ENCODE measurements at regions not wholly inside any gene's neighbourhood (a gene's known extent, or its start where the extent isn't known, plus 50 kb on each side); places are given as distances from the start of the nearest gene placed in this dataset.

DNA sequence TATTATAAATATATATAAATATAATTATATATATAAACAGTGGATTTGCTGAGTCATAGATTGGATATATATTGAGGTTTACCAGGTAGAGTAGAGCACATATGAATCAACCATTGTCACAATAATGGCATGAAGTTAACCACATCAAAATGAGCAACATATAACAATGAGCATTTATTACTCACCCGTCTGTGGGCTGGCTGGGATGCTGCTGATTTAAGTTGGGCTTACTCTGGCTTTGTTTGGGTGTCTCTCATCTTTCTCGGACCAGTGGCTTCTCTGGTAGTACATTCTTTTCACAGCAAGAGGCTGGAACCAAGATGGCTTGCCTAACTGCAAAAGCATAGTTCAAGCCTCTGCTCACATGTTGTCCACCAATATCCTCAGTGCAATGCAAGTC, 111.7 kb upstream of the TAPT1 start:
- no peak for TF ChIP-seq POLR2AphosphoS5 (IDR thresholded peaks at IDR 0.05)
- no peak for TF ChIP-seq TAF1 (IDR thresholded peaks at IDR 0.05; ENCODE audit: low read depth)
- TF ChIP-seq, protein P1, sequence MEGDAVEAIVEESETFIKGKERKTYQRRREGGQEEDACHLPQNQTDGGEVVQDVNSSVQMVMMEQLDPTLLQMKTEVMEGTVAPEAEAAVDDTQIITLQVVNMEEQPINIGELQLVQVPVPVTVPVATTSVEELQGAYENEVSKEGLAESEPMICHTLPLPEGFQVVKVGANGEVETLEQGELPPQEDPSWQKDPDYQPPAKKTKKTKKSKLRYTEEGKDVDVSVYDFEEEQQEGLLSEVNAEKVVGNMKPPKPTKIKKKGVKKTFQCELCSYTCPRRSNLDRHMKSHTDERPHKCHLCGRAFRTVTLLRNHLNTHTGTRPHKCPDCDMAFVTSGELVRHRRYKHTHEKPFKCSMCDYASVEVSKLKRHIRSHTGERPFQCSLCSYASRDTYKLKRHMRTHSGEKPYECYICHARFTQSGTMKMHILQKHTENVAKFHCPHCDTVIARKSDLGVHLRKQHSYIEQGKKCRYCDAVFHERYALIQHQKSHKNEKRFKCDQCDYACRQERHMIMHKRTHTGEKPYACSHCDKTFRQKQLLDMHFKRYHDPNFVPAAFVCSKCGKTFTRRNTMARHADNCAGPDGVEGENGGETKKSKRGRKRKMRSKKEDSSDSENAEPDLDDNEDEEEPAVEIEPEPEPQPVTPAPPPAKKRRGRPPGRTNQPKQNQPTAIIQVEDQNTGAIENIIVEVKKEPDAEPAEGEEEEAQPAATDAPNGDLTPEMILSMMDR (IDR thresholded peaks at IDR 0.05; ENCODE audit: poor library complexity, severe bottlenecking), result no peak
- no peak for TF ChIP-seq RAD21 (conservative IDR thresholded peaks at IDR 0.05)
- TF ChIP-seq, protein P2, sequence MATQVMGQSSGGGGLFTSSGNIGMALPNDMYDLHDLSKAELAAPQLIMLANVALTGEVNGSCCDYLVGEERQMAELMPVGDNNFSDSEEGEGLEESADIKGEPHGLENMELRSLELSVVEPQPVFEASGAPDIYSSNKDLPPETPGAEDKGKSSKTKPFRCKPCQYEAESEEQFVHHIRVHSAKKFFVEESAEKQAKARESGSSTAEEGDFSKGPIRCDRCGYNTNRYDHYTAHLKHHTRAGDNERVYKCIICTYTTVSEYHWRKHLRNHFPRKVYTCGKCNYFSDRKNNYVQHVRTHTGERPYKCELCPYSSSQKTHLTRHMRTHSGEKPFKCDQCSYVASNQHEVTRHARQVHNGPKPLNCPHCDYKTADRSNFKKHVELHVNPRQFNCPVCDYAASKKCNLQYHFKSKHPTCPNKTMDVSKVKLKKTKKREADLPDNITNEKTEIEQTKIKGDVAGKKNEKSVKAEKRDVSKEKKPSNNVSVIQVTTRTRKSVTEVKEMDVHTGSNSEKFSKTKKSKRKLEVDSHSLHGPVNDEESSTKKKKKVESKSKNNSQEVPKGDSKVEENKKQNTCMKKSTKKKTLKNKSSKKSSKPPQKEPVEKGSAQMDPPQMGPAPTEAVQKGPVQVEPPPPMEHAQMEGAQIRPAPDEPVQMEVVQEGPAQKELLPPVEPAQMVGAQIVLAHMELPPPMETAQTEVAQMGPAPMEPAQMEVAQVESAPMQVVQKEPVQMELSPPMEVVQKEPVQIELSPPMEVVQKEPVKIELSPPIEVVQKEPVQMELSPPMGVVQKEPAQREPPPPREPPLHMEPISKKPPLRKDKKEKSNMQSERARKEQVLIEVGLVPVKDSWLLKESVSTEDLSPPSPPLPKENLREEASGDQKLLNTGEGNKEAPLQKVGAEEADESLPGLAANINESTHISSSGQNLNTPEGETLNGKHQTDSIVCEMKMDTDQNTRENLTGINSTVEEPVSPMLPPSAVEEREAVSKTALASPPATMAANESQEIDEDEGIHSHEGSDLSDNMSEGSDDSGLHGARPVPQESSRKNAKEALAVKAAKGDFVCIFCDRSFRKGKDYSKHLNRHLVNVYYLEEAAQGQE (IDR thresholded peaks at IDR 0.05; ENCODE audit: borderline replicate concordance), result no peak
- no peak for TF ChIP-seq MXI1 (conservative IDR thresholded peaks at IDR 0.05; ENCODE audit: poor library complexity, severe bottlenecking)
